NCI-H146 (cell line): ENCODE measurements at regions not wholly inside any gene's neighbourhood (a gene's known extent, or its start where the extent isn't known, plus 50 kb on each side); places are given as distances from the start of the nearest gene placed in this dataset.
A peak's percentile ranks its signal among the peaks of the same experiment; 100 is the strongest.

Experiments
- DNase-seq: peaks from one replicate; lab custom pipeline; 2025; lab: John Stamatoyannopoulos, UW

DNA sequence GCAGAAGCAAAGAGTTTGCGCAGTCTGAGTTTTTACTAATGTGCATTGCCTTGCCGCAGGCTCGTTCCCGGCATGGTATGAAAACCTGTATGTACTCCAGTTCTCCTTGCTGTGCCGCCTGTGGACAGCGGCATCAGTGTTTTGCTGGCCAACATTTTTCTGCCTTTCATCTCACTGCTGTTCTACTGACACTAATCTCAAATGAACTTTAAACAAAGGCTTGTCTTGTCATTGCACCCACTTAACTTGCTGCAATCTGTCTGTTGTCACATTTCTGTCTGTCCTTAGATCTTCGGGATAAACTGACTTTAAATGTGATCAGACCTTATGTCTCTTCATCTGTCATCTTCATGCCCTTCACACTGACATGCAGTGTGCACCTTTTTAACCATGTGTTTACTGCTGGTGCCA lies 71.7 kb upstream of the ZNRF2 start:
- no peak for DNase-seq

DNA sequence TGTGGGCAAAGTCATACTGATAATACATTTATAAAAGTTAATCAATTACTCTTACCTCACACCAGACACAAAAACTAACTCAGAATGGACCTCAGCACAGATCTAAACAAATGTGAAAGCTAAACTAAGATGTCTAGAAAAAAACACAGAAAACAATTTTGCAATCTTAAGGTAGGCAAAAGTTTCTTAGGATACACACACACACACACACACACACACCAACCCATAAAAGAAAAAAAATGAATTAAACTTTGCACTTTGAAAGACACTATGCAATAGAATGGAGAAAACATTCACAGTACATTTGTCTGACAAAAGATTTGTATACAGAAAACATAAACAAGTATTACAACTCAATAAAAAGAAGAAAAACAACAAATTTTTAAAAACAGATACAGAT lies 70.8 kb upstream of the ZNRF2 start:
- DNase-seq, result no peak

GRCh38 chr7:30214651-30215137 lies 69.7 kb upstream of the ZNRF2 start:
- no peak for DNase-seq

- DNase-seq, result no peak
These were observed 62.6 kb upstream of the ZNRF2 start for GRCh38 chr7:30221764-30222163.

GRCh38 chr7:30222515-30223215 lies 61.7 kb upstream of the ZNRF2 start:
- no peak for DNase-seq

DNA sequence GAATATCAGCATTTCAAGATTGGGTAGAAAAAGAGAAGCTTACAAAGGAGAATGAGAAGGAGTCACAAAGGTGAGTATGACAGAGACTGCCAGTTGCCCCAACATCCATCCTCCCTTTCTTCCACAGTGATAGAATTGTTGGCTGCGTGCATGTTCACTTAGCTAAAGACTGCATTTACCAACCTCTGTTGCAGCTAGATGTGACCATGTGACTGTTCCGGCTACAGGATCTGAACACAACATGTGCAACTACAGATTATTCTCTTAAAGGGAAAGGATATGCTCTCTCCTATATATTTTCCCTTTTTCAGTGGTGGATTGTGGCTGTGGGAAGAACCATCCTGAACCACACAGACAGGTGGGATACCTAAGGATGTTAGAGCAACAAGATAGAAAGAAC lies 60.5 kb upstream of the ZNRF2 start:
- DNase-seq, result no peak

GRCh38 chr7:30224511-30225062 lies 59.8 kb upstream of the ZNRF2 start:
- no peak for DNase-seq

- peak; percentile 63 for DNase-seq
These were observed 58.4 kb upstream of the ZNRF2 start for GRCh38 chr7:30225863-30226613.

DNA sequence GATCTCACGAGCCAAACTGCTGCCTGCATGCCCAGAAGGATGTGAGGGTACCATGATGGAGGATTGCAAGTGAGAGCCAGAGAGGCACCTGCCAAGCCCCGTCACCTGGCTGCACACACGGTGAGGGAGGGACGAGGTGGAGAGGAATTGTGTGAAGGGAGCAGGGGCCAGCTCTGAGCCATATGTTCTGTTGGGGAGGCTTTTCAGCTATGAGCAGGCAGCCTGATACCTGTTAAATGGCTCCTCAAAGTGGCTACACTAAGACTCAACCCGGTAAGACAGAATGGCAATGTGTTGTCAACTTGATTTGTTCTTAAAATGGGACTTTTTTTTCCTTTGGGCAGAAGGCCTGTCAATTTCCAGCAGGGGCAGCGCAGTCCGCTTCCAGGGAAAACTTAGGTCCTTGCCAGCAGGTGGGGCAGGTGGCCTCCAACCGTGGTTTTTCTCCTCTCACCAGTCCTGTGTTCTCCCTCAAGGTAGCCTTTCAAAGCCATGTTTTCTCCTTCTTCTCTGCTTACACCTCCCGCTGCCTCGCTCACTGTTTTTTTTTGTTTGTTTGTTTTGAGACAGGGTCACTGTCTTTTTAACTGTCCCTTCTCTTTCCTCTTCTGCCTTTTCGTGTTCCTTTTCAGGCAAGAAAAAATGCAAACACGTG lies 57.7 kb upstream of the ZNRF2 start:
- DNase-seq, result peak; percentile 74

DNA sequence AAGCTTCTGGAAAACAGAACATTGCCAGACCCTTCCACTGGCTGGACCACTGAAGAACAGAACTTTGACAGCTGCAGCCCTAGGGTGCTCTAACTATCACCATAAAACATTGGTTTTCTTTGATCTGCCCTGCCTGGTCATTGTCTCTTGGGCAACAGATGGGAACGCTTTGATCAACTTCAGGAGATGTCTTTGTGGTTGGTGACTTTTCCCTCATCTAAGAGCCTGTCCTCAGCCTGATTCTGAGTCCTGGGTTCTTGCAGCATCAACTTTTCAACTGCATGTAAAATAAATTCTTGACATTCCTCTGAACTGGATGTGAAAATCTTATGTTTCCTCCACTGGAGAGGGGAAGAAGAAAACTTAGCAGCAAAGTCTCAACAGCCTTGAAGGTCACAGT lies 53.1 kb upstream of the ZNRF2 start:
- DNase-seq, result no peak

DNA sequence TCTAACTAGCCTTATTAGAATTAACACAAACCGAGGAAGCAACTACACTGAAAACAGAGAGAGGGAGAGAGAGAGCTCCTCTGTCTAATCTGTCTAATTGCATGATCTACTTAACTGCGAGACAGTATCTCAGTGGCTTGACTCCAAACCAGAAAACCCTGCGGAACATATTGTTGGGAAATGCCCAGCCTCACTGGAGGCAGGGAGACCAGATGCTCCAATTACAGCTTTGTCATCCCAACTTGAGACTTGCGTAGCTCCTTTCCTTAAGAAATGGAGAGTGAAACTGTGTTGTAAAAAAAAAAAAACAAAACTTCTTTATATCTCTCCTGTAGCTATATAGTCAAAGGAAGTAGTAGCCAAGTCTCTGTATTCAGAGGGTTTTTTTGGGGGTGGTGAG lies 52.0 kb upstream of the ZNRF2 start:
- DNase-seq, result no peak
